SU-DHL-6 (cell line): ENCODE measurements at regions not wholly inside any gene's neighbourhood (a gene's known extent, or its start where the extent isn't known, plus 50 kb on each side); places are given as distances from the start of the nearest gene placed in this dataset.

Experiments
- EZH2phosphoT487 ChIP-seq: fragments of 200-600 bp; sonication (generic), shearing (Covaris generic); conservative IDR thresholded peaks from 2 replicates; pipeline ENCODE4 v1.6.1; 2018; ENCODE audit warnings: mild to moderate bottlenecking, antibody characterized with exemption, low read length, moderate library complexity, mixed read lengths
- TF ChIP-seq, protein P1 (sequence below): fragments of 200-600 bp; sonication (generic); IDR thresholded peaks from one replicate; pipeline ENCODE4 v1.5.1; 2017; ENCODE audit warnings: antibody characterized with exemption, mild to moderate bottlenecking, low read length, moderate library complexity; ENCODE audit not compliant: insufficient read depth, poor library complexity, severe bottlenecking

DNA sequence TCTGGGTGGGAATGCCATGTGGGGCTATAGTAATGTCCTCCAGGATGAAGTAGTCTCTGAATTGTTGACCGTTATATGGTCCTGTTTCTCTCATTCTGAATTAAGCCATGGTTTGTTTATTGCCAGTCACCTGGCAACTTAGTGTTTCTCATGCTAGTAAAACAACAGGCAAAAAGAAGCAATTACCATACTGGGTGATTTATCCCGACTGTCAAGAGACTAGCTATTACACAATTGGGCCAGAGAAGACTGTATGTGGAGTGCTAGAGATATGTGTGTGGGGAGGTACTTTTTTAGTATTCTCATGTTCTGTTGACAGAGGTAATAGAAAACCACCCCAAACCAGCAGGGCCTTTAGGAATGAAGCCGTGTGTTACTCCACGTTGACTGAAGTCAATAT lies 258.2 kb downstream of the TDRD3 start:
- TF ChIP-seq, protein P1, sequence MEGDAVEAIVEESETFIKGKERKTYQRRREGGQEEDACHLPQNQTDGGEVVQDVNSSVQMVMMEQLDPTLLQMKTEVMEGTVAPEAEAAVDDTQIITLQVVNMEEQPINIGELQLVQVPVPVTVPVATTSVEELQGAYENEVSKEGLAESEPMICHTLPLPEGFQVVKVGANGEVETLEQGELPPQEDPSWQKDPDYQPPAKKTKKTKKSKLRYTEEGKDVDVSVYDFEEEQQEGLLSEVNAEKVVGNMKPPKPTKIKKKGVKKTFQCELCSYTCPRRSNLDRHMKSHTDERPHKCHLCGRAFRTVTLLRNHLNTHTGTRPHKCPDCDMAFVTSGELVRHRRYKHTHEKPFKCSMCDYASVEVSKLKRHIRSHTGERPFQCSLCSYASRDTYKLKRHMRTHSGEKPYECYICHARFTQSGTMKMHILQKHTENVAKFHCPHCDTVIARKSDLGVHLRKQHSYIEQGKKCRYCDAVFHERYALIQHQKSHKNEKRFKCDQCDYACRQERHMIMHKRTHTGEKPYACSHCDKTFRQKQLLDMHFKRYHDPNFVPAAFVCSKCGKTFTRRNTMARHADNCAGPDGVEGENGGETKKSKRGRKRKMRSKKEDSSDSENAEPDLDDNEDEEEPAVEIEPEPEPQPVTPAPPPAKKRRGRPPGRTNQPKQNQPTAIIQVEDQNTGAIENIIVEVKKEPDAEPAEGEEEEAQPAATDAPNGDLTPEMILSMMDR: no peak
- no peak for TF ChIP-seq EZH2phosphoT487
